Peyer's patch (tissue), 4 donors: ENCODE measurements at regions not wholly inside any gene's neighbourhood (a gene's known extent, or its start where the extent isn't known, plus 50 kb on each side); places are given as distances from the start of the nearest gene placed in this dataset.

Experiments
- CTCF ChIP-seq, 6 experiments: fragments of 450-650 bp in 4 of 6; fragments of 200-600 bp in 2 of 6; sonication (generic) in 1 of 6; IDR thresholded peaks; one replicate each; pipeline ENCODE4 v1.5.1; 2017 to 2019; ENCODE audit warnings: antibody characterized with exemption in 6 of 6, mild to moderate bottlenecking in 3 of 6, moderate library complexity in 1 of 6
- POLR2A ChIP-seq, 2 donors: fragments of 450-650 bp; IDR thresholded peaks; one replicate each; pipeline ENCODE4 v1.5.1; 2017; ENCODE audit warnings: antibody characterized with exemption in 2 of 2, mild to moderate bottlenecking in 2 of 2, moderate library complexity in 2 of 2

GRCh38 chr5:144794922-144795321 is 624.2 kb downstream of the KCTD16 start:
- TF ChIP-seq CTCF (IDR thresholded peaks at IDR 0.05) (no peak), POLR2A (IDR thresholded peaks at IDR 0.05) (no peak)
